ENCODE measurements at regions not wholly inside any gene's neighbourhood (a gene's known extent, or its start where the extent isn't known, plus 50 kb on each side); places are given as distances from the start of the nearest gene placed in this dataset.

GRCh38 chr21:14685568-14685967 lies 139.5 kb upstream of the SAMSN1 start:
- Histone ChIP-seq H3F3A (ENCODE audit: low read depth) (no peaks in the 10 kb centered on the region), H4K20me1 (ENCODE audit: insufficient read depth, low read length, poor library complexity, severe bottlenecking) (no peaks in the 10 kb centered on the region), H3K4me1 (ENCODE audit: insufficient read depth, low read length, poor library complexity, severe bottlenecking) (peaks cover 45% of the 10 kb centered on the region), H3K36me3 (ENCODE audit: insufficient read depth, low read length) (no peaks in the 10 kb centered on the region), H3K4me2 (ENCODE audit: low read depth, low read length, poor library complexity, severe bottlenecking) (no peak overlapping the region), H3K4me3 (ENCODE audit: low read length, poor library complexity, severe bottlenecking) (no peak overlapping the region), H3K27me3 (ENCODE audit: insufficient read depth, low read length, poor library complexity, severe bottlenecking) (no peaks in the 10 kb centered on the region), H3K9me2 (replicated peaks; ENCODE audit: low read depth, low read length) (no peaks in the 10 kb centered on the region), H3K9ac (ENCODE audit: low read depth, low read length, poor library complexity, severe bottlenecking) (no peak overlapping the region), H3K9me3 (ENCODE audit: insufficient read depth, low read depth, low read length) (no peaks in the 10 kb centered on the region), H2AFZ (ENCODE audit: low read length) (peak overlapping the region; percentile 71), H3K79me2 (ENCODE audit: insufficient read depth, low read length) (no peaks in the 10 kb centered on the region)
- TF ChIP-seq, protein P1, sequence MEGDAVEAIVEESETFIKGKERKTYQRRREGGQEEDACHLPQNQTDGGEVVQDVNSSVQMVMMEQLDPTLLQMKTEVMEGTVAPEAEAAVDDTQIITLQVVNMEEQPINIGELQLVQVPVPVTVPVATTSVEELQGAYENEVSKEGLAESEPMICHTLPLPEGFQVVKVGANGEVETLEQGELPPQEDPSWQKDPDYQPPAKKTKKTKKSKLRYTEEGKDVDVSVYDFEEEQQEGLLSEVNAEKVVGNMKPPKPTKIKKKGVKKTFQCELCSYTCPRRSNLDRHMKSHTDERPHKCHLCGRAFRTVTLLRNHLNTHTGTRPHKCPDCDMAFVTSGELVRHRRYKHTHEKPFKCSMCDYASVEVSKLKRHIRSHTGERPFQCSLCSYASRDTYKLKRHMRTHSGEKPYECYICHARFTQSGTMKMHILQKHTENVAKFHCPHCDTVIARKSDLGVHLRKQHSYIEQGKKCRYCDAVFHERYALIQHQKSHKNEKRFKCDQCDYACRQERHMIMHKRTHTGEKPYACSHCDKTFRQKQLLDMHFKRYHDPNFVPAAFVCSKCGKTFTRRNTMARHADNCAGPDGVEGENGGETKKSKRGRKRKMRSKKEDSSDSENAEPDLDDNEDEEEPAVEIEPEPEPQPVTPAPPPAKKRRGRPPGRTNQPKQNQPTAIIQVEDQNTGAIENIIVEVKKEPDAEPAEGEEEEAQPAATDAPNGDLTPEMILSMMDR (conservative IDR thresholded peaks at IDR 0.05; ENCODE audit: low read length): no peak
- no peak for TF ChIP-seq EZH2phosphoT487 (IDR thresholded peaks at IDR 0.05; ENCODE audit: borderline replicate concordance)

DNA sequence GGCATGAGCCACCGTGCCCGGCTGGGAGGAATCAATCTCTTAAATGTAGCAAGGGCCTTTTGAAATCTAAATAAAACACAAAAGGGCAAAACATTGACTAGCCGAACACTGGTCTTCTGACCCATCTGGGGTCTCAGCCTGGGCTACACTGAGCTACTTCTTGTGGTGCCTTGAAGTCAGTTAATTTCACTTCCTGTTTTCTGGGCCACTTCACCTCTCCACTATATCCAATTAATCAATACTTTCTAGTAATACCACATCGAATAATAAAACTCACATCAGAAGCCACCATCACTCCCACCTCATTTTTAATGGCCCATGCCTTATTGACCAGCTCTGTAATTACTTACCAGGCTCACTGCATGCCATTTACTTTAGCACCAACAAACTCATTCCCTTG lies 138.0 kb upstream of the SAMSN1 start:
- Histone ChIP-seq H3K4me2 (ENCODE audit: low read depth, low read length, poor library complexity, severe bottlenecking) (no peak overlapping the region), H4K20me1 (ENCODE audit: insufficient read depth, low read length, poor library complexity, severe bottlenecking) (no peaks in the 10 kb centered on the region), H3K27me3 (ENCODE audit: insufficient read depth, low read length, poor library complexity, severe bottlenecking) (no peaks in the 10 kb centered on the region), H3K9me3 (ENCODE audit: insufficient read depth, low read depth, low read length) (no peaks in the 10 kb centered on the region), H3K9me2 (replicated peaks; ENCODE audit: low read depth, low read length) (no peaks in the 10 kb centered on the region), H3F3A (ENCODE audit: low read depth) (no peaks in the 10 kb centered on the region), H3K4me1 (ENCODE audit: insufficient read depth, low read length, poor library complexity, severe bottlenecking) (peaks cover 45% of the 10 kb centered on the region), H2AFZ (ENCODE audit: low read length) (no peak overlapping the region), H3K9ac (ENCODE audit: low read depth, low read length, poor library complexity, severe bottlenecking) (no peak overlapping the region), H3K4me3 (ENCODE audit: low read length, poor library complexity, severe bottlenecking) (no peak overlapping the region), H3K36me3 (ENCODE audit: insufficient read depth, low read length) (no peaks in the 10 kb centered on the region), H3K79me2 (ENCODE audit: insufficient read depth, low read length) (no peaks in the 10 kb centered on the region)
- TF ChIP-seq, protein P1 (conservative IDR thresholded peaks at IDR 0.05; ENCODE audit: low read length): no peak
- no peak for TF ChIP-seq EZH2phosphoT487 (IDR thresholded peaks at IDR 0.05; ENCODE audit: borderline replicate concordance)

- Histone ChIP-seq H3K79me2 (ENCODE audit: insufficient read depth, low read length) (no peaks in the 10 kb centered on the region), H2AFZ (ENCODE audit: low read length) (0 out of 2 replicates have a peak overlapping the region, but pooled peaks have one; percentile 1), H3F3A (ENCODE audit: low read depth) (no peaks in the 10 kb centered on the region), H3K9me2 (replicated peaks; ENCODE audit: low read depth, low read length) (no peaks in the 10 kb centered on the region), H3K4me1 (ENCODE audit: insufficient read depth, low read length, poor library complexity, severe bottlenecking) (peaks cover 45% of the 10 kb centered on the region), H3K9me3 (ENCODE audit: insufficient read depth, low read depth, low read length) (no peaks in the 10 kb centered on the region), H3K9ac (ENCODE audit: low read depth, low read length, poor library complexity, severe bottlenecking) (no peak overlapping the region), H3K4me3 (ENCODE audit: low read length, poor library complexity, severe bottlenecking) (no peak overlapping the region), H3K36me3 (ENCODE audit: insufficient read depth, low read length) (no peaks in the 10 kb centered on the region), H4K20me1 (ENCODE audit: insufficient read depth, low read length, poor library complexity, severe bottlenecking) (no peaks in the 10 kb centered on the region), H3K4me2 (ENCODE audit: low read depth, low read length, poor library complexity, severe bottlenecking) (no peak overlapping the region), H3K27me3 (ENCODE audit: insufficient read depth, low read length, poor library complexity, severe bottlenecking) (no peaks in the 10 kb centered on the region)
- TF ChIP-seq, protein P1 (conservative IDR thresholded peaks at IDR 0.05; ENCODE audit: low read length): no peak
- TF ChIP-seq EZH2phosphoT487 (IDR thresholded peaks at IDR 0.05; ENCODE audit: borderline replicate concordance): no peak
These were observed 136.9 kb upstream of the SAMSN1 start for GRCh38 chr21:14683063-14683462.

Data from Loucy (cell line).